DMS53 treated with DMSO at 0.1 percent for 48 hours (cell line): ENCODE measurements at regions not wholly inside any gene's neighbourhood (a gene's known extent, or its start where the extent isn't known, plus 50 kb on each side); places are given as distances from the start of the nearest gene placed in this dataset.
A peak's percentile ranks its signal among the peaks of the same experiment; 100 is the strongest.

ENCODE experiments used
- DNase-seq: peaks from one replicate; lab custom pipeline; 2025; ENCODE audit not compliant: unreplicated experiment; lab: John Stamatoyannopoulos, UW

GRCh38 chr2:48098539-48098938 is 192.2 kb upstream of the FBXO11 start:
- no peak for DNase-seq

- no peak for DNase-seq
These were observed 198.1 kb upstream of the FBXO11 start for GRCh38 chr2:48104418-48104817.

- no peak for DNase-seq
These were observed 199.6 kb upstream of the FBXO11 start for GRCh38 chr2:48105848-48106247.

- DNase-seq: no peak
These were observed 201.1 kb upstream of the FBXO11 start for GRCh38 chr2:48107326-48107925.

- no peak for DNase-seq
These were observed 202.2 kb upstream of the FBXO11 start for GRCh38 chr2:48108455-48108854.

GRCh38 chr2:48109491-48110204 is 203.3 kb upstream of the FBXO11 start:
- DNase-seq: no peak

GRCh38 chr2:48110492-48110891 is 204.0 kb upstream of the FOXN2 start:
- no peak for DNase-seq

- no peak for DNase-seq
These were observed 201.4 kb upstream of the FOXN2 start for GRCh38 chr2:48112911-48113680.

- DNase-seq: no peak
These were observed 200.7 kb upstream of the FOXN2 start for GRCh38 chr2:48113767-48114166.

GRCh38 chr2:48114256-48114655 is 200.2 kb upstream of the FOXN2 start:
- peak; percentile 24 for DNase-seq

GRCh38 chr2:48116497-48116896 is 198.0 kb upstream of the FOXN2 start:
- DNase-seq: no peak

GRCh38 chr2:48118895-48119294 is 195.6 kb upstream of the FOXN2 start:
- DNase-seq: no peak

GRCh38 chr2:48120112-48120511 is 194.4 kb upstream of the FOXN2 start:
- no peak for DNase-seq

- DNase-seq: no peak
These were observed 193.7 kb upstream of the FOXN2 start for GRCh38 chr2:48120759-48121242.

- DNase-seq: no peak
These were observed 192.3 kb upstream of the FOXN2 start for GRCh38 chr2:48122166-48122565.

GRCh38 chr2:48124592-48124991 is 189.9 kb upstream of the FOXN2 start:
- no peak for DNase-seq

- no peak for DNase-seq
These were observed 188.3 kb upstream of the FOXN2 start for GRCh38 chr2:48126162-48126561.

GRCh38 chr2:48127612-48128191 is 186.8 kb upstream of the FOXN2 start:
- DNase-seq: no peak

GRCh38 chr2:48129293-48129950 is 185.1 kb upstream of the FOXN2 start:
- no peak for DNase-seq

- DNase-seq: no peak
These were observed 182.8 kb upstream of the FOXN2 start for GRCh38 chr2:48131539-48132270.

- DNase-seq: no peak
These were observed 182.2 kb upstream of the FOXN2 start for GRCh38 chr2:48132271-48132625.
